HepG2 (cell line): ENCODE measurements at regions not wholly inside any gene's neighbourhood (a gene's known extent, or its start where the extent isn't known, plus 50 kb on each side); places are given as distances from the start of the nearest gene placed in this dataset.

Experiments used
- TIGD3 ChIP-seq: sonication (generic); formaldehyde crosslinking; IDR thresholded peaks from 2 replicates; pipeline ENCODE4 v1.5.1; 2020; ENCODE audit warnings: mild to moderate bottlenecking, missing genetic modification reagents, borderline replicate concordance
- ZNF431 ChIP-seq: sonication (generic); formaldehyde crosslinking; IDR thresholded peaks from 2 replicates; pipeline ENCODE4 v1.9.0; 2022; ENCODE audit warnings: missing genetic modification reagents, low read depth, mild to moderate bottlenecking, borderline replicate concordance
- ZNF530 ChIP-seq: sonication (generic); formaldehyde crosslinking; IDR thresholded peaks from 2 replicates; pipeline ENCODE4 v1.5.0; 2020; ENCODE audit warnings: low read depth, mild to moderate bottlenecking, missing genetic modification reagents
- ZNF644 ChIP-seq: IDR thresholded peaks from 2 replicates; pipeline ENCODE4 v1.6.1; 2016; ENCODE audit warnings: low read depth
- TF ChIP-seq, protein P1 (sequence below), 2 experiments: fragments of 450-650 bp in 1 of 2; sonication (generic) in 1 of 2; formaldehyde crosslinking in 1 of 2; IDR thresholded peaks; 2 replicates each; pipeline versions ENCODE4 v1.6.1 to v1.8.0; 2016 to 2022; ENCODE audit warnings: antibody characterized with exemption in 1 of 2, mild to moderate bottlenecking in 1 of 2, missing genetic modification reagents in 1 of 2

DNA sequence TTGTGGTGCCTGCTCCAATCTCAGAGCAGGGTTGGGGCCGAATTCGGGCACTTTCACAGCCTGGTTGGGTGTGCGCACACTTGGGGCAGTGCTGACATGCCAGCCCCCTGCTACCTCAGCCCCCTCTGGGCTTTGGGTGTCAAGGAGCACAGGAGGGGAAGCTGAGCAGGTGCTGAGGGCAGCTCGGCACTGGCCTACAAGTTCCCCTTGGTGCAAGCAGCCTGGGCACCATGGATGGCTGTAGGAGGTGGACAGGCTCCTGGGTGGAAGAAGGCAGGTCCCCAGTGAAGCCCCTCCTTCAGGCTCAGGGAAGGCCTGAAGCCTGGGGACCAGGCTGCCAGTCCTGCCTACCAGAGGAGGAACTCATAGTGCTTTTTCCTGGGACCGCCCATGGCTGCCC is 326.6 kb downstream of the NDFIP2 start (continued):
- TF ChIP-seq TIGD3 (CRISPR knock-in tag) = no peak
- TF ChIP-seq ZNF530 (CRISPR knock-in tag) = no peak
- TF ChIP-seq ZNF644 (CRISPR knock-in tag) = no peak
- no peak for TF ChIP-seq ZNF431
- TF ChIP-seq, protein P1, sequence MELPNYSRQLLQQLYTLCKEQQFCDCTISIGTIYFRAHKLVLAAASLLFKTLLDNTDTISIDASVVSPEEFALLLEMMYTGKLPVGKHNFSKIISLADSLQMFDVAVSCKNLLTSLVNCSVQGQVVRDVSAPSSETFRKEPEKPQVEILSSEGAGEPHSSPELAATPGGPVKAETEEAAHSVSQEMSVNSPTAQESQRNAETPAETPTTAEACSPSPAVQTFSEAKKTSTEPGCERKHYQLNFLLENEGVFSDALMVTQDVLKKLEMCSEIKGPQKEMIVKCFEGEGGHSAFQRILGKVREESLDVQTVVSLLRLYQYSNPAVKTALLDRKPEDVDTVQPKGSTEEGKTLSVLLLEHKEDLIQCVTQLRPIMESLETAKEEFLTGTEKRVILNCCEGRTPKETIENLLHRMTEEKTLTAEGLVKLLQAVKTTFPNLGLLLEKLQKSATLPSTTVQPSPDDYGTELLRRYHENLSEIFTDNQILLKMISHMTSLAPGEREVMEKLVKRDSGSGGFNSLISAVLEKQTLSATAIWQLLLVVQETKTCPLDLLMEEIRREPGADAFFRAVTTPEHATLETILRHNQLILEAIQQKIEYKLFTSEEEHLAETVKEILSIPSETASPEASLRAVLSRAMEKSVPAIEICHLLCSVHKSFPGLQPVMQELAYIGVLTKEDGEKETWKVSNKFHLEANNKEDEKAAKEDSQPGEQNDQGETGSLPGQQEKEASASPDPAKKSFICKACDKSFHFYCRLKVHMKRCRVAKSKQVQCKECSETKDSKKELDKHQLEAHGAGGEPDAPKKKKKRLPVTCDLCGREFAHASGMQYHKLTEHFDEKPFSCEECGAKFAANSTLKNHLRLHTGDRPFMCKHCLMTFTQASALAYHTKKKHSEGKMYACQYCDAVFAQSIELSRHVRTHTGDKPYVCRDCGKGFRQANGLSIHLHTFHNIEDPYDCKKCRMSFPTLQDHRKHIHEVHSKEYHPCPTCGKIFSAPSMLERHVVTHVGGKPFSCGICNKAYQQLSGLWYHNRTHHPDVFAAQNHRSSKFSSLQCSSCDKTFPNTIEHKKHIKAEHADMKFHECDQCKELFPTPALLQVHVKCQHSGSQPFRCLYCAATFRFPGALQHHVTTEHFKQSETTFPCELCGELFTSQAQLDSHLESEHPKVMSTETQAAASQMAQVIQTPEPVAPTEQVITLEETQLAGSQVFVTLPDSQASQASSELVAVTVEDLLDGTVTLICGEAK (IDR thresholded peaks at IDR 0.05) = no peak
- TF ChIP-seq, protein P1 (CRISPR knock-in tag; IDR thresholded peaks at IDR 0.05) = no peak
- TF ChIP-seq, all 625 proteins: peak for 0
